Thyroid gland (tissue), 4 donors: ENCODE measurements at regions not wholly inside any gene's neighbourhood (a gene's known extent, or its start where the extent isn't known, plus 50 kb on each side); places are given as distances from the start of the nearest gene placed in this dataset.

ENCODE experiments used
- DNase-seq, 2 donors: peaks; one replicate each; pipeline ENCODE4 v3.0.0-alpha.2; 2019
- H3K27ac ChIP-seq, 3 donors: fragments of 200-600 bp; sonication (generic); 1 replicate in 2 of 3; 2 replicates in 1 of 3; pipeline ENCODE4 v1.5.1; 2016 to 2019; ENCODE audit warnings: mild to moderate bottlenecking in 1 of 3, moderate library complexity in 1 of 3
- H3K27me3 ChIP-seq: fragments of 200-600 bp; sonication (generic); one replicate; pipeline ENCODE4 v1.5.1; 2019
- H3K36me3 ChIP-seq, 2 donors: fragments of 200-600 bp; sonication (generic); one replicate each; pipeline ENCODE4 v1.5.1; 2016 to 2019
- H3K4me1 ChIP-seq, 2 donors: fragments of 200-600 bp; sonication (generic); one replicate each; pipeline ENCODE4 v1.5.1; 2017 to 2019
- H3K4me3 ChIP-seq, 3 donors: fragments of 200-600 bp; sonication (generic); replicated peaks in 1 of 3; 1 replicate in 2 of 3; 2 replicates in 1 of 3; pipeline ENCODE4 v1.5.1; 2016; ENCODE audit warnings: mild to moderate bottlenecking in 1 of 3
- H3K9me3 ChIP-seq: fragments of 200-600 bp; sonication (generic); one replicate; pipeline ENCODE4 v1.5.1; 2017
- CTCF ChIP-seq, 6 experiments: fragments of 200-600 bp in 3 of 6; fragments of 450-650 bp in 3 of 6; sonication (generic) in 3 of 6; IDR thresholded peaks; one replicate each; pipeline ENCODE4 v1.5.1; 2016 to 2019; ENCODE audit warnings: antibody characterized with exemption in 6 of 6, mild to moderate bottlenecking in 2 of 6, inconsistent platforms in 1 of 6, moderate library complexity in 1 of 6
- POLR2A ChIP-seq, 2 donors: fragments of 450-650 bp; IDR thresholded peaks; one replicate each; pipeline ENCODE4 v1.6.1; 2017; ENCODE audit warnings: antibody characterized with exemption in 2 of 2, mild to moderate bottlenecking in 2 of 2, moderate library complexity in 1 of 2
- WGBS, 2 donors: methylation state at CpG; one replicate each; pipeline ENCODE4 v1.1.5; 2017; 5-methylcytosine and 5-hydroxymethylcytosine counted together
- intact Hi-C: fragments of 100-400 bp; cut with DNase I; formaldehyde crosslinking; loops from one replicate; pipeline ENCODE4 v1.15.1; 2023

DNA sequence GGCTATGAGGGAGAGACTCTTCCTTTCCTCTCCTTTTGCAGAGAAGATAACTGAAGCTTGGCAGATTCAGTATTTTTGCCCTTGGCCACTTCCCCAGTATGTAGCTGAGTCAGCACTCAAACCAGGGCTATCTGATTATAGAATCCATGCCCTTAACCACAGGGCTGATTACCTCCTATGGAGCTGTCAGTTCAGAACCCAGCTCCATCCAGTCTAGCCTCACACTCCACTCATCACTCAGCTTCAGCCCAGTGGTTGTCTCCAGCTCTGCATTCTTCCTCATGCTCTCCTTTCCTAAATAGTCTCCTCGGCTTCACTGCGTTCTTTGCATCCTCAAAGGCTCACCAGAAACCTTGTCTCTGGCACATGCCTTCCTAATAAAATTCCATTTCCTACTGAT lies 151.6 kb upstream of the BLID start:
- TF ChIP-seq POLR2A (IDR thresholded peaks at IDR 0.05), result no peak
- TF ChIP-seq CTCF (IDR thresholded peaks at IDR 0.05), result no peak
- DNase-seq, result no peak
- Histone ChIP-seq H3K36me3 (no peaks in the 10 kb centered on the region), H3K27ac (no peak overlapping the region), H3K27me3 (no peaks in the 10 kb centered on the region), H3K9me3 (no peaks in the 10 kb centered on the region), H3K4me1 (peaks cover 7 to 23% of the 10 kb centered on the region in 2 donors), H3K4me3 (no peak overlapping the region)
- WGBS, 2 donors, result 92 to 95% methylated on average over 2 of the region's 2 CpGs
- intact Hi-C loops, result no loop called here

DNA sequence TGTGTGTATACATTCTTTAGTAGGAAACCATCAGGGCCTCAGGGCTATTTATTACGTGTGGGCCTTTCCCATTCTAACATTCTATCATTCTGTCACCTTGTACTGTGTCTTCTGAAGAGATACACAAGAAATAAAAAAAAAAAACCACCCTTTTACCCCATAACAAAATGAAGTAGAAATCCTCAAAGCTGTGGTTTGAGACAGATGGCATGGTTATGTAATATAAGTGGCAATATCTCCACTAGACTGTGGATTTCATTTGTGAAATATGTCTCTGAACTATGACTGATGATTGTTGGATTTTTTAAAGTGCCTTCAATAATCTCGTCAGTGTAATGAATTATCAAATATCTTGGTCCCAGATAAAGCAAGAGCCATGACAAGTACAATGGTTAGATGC lies 150.0 kb upstream of the BLID start:
- Histone ChIP-seq H3K27me3 (no peaks in the 10 kb centered on the region), H3K36me3 (no peaks in the 10 kb centered on the region), H3K9me3 (no peaks in the 10 kb centered on the region), H3K4me3 (no peak overlapping the region), H3K4me1 (peaks cover 2 to 16% of the 10 kb centered on the region in 2 donors), H3K27ac (no peak overlapping the region)
- DNase-seq, result no peak
- no peak for TF ChIP-seq CTCF (IDR thresholded peaks at IDR 0.05)
- TF ChIP-seq POLR2A (IDR thresholded peaks at IDR 0.05), result no peak
- intact Hi-C loops, result no loop called here
- WGBS, 2 donors, result 90 to 91% methylated on average over 2 of the region's 2 CpGs

DNA sequence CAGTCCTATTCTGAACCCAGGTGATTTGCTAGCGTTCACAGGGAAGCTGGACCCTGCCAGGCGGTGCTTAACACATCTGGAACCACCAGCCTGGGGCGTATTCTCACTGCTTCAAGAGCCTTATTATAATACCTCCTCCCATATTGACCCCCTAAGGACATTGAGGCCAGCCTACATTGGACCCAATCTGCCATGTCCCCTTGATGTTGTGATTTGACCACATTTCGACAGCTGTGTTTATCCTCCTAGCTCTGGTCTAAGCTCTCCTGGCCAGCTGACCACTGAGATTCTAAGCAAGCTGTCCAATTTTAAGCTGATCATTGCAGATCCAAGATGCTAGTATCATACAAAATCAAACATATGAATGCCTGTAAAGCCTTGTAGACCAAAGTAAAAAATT lies 148.1 kb upstream of the BLID start:
- intact Hi-C loops, result no loop called here
- H3K9me3 ChIP-seq, result no peaks in the 10 kb centered on the region
- H3K4me1 ChIP-seq, result peaks cover 0 to 13% of the 10 kb centered on the region in 2 donors
- H3K27ac ChIP-seq, result no peak overlapping the region
- no peak for DNase-seq
- 98 to 100% methylated on average over 4 of the region's 4 CpGs for WGBS, 2 donors
- TF ChIP-seq POLR2A (IDR thresholded peaks at IDR 0.05) (no peak), CTCF (IDR thresholded peaks at IDR 0.05) (no peak)
- H3K27me3 ChIP-seq, result no peaks in the 10 kb centered on the region
- H3K36me3 ChIP-seq, result no peaks in the 10 kb centered on the region
- H3K4me3 ChIP-seq, result no peak overlapping the region

DNA sequence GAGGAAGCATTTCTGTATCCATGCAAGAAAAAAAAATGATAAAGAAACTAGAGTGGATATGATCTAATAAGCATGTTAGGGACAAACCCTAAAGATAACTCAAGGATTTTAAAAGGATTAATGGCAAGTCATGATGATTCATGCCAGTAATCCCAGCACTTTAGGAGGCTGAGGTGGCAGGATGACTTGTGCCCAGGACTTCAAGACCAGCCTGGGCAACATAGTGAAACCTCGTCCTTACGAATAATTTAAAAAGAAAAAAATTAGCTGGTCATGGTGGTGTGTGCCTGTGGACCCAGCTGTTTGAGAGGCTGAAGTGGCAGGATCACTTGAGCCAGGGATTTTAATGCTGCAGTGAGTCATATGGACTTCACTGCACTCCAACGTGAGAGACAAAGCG lies 145.5 kb upstream of the BLID start:
- H3K27ac ChIP-seq, result no peak overlapping the region
- 91 to 92% methylated on average over 4 of the region's 4 CpGs for WGBS, 2 donors
- no peak for DNase-seq
- TF ChIP-seq CTCF (IDR thresholded peaks at IDR 0.05) (no peak), POLR2A (IDR thresholded peaks at IDR 0.05) (no peak)
- no peaks in the 10 kb centered on the region for H3K27me3 ChIP-seq
- H3K4me3 ChIP-seq, result no peak overlapping the region
- no peaks in the 10 kb centered on the region for H3K4me1 ChIP-seq
- H3K36me3 ChIP-seq, result no peaks in the 10 kb centered on the region
- intact Hi-C loops, result no loop called here
- H3K9me3 ChIP-seq, result no peaks in the 10 kb centered on the region

DNA sequence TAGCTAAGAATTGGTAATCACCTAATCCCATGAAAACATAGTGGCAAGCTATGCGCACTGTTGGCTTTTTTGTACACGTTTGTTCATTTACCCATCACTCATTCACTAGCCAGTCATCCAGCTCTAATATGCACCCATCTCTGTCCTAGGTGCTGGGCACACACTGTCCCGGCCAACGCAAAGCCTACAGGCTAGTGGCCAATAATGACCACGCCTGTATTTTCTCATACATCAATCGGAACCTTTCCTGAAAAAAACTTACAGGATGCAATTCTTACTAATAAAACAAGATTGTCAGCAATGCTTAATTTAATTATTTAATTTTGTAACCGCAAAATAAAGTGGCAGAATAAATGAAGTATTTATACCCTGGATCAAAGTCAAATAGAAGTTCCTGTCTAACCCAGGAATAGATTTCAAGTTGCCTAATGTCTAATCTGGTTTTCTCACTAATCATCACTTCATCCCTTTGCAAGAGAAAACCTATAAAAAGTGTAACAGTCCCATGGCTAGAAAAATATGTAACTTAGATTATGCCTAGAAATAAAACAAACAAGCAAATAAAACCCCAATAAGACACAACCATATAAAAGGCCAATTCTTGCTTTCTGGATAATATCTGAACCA lies 143.3 kb upstream of the BLID start:
- H3K27ac ChIP-seq, result no peak overlapping the region
- intact Hi-C loops, result no loop called here
- 94 to 96% methylated on average over 7 of the region's 7 CpGs for WGBS, 2 donors
- no peaks in the 10 kb centered on the region for H3K4me1 ChIP-seq
- DNase-seq, result no peak
- H3K4me3 ChIP-seq, result no peak overlapping the region
- no peaks in the 10 kb centered on the region for H3K36me3 ChIP-seq
- no peaks in the 10 kb centered on the region for H3K27me3 ChIP-seq
- no peak for TF ChIP-seq POLR2A (IDR thresholded peaks at IDR 0.05)
- no peak for TF ChIP-seq CTCF (IDR thresholded peaks at IDR 0.05)
- H3K9me3 ChIP-seq, result no peaks in the 10 kb centered on the region
